DMS 273 (cell line): ENCODE measurements at regions not wholly inside any gene's neighbourhood (a gene's known extent, or its start where the extent isn't known, plus 50 kb on each side); places are given as distances from the start of the nearest gene placed in this dataset.

ENCODE experiments used
- DNase-seq: peaks from one replicate; lab custom pipeline; 2025; ENCODE audit not compliant: unreplicated experiment; lab: John Stamatoyannopoulos, UW

- no peak for DNase-seq
These were observed 312.6 kb upstream of the LMCD1 start for GRCh38 chr3:8189051-8189450.

- no peak for DNase-seq
These were observed 310.2 kb upstream of the LMCD1 start for GRCh38 chr3:8191406-8191805.

- DNase-seq = no peak
These were observed 304.2 kb upstream of the LMCD1 start for GRCh38 chr3:8197384-8197783.

GRCh38 chr3:8198605-8199004, 303.0 kb upstream of the LMCD1 start:
- DNase-seq = no peak

GRCh38 chr3:8200996-8201395, 300.6 kb upstream of the LMCD1 start:
- no peak for DNase-seq

- DNase-seq = no peak
These were observed 299.7 kb upstream of the LMCD1 start for GRCh38 chr3:8201886-8202285.

- DNase-seq = no peak
These were observed 297.3 kb upstream of the LMCD1 start for GRCh38 chr3:8204331-8204730.

GRCh38 chr3:8204853-8205650, 296.6 kb upstream of the LMCD1 start:
- no peak for DNase-seq

GRCh38 chr3:8205881-8206280, 295.7 kb upstream of the LMCD1 start:
- no peak for DNase-seq

GRCh38 chr3:8206971-8207617, 294.5 kb upstream of the LMCD1 start:
- DNase-seq = no peak

- DNase-seq = no peak
These were observed 290.7 kb upstream of the LMCD1 start for GRCh38 chr3:8210882-8211341.

GRCh38 chr3:8212794-8213193, 288.8 kb upstream of the LMCD1 start:
- DNase-seq = no peak

- no peak for DNase-seq
These were observed 288.3 kb upstream of the LMCD1 start for GRCh38 chr3:8213286-8213685.

GRCh38 chr3:8215821-8216220, 285.8 kb upstream of the LMCD1 start:
- DNase-seq = no peak

GRCh38 chr3:8218353-8218940, 283.2 kb upstream of the LMCD1 start:
- no peak for DNase-seq

GRCh38 chr3:8220291-8220690, 281.3 kb upstream of the LMCD1 start:
- DNase-seq = no peak

GRCh38 chr3:8223766-8224165, 277.9 kb upstream of the LMCD1 start:
- no peak for DNase-seq

GRCh38 chr3:8224941-8225340, 276.7 kb upstream of the LMCD1 start:
- no peak for DNase-seq

- no peak for DNase-seq
These were observed 267.7 kb upstream of the LMCD1 start for GRCh38 chr3:8233938-8234337.

GRCh38 chr3:8236264-8236663, 265.4 kb upstream of the LMCD1 start:
- no peak for DNase-seq

- no peak for DNase-seq
These were observed 263.7 kb upstream of the LMCD1 start for GRCh38 chr3:8237893-8238292.

- DNase-seq = no peak
These were observed 263.2 kb upstream of the LMCD1 start for GRCh38 chr3:8238432-8238831.
